GM19397 (cell line): ENCODE measurements at regions not wholly inside any gene's neighbourhood (a gene's known extent, or its start where the extent isn't known, plus 50 kb on each side); places are given as distances from the start of the nearest gene placed in this dataset.
"Not testable (repeated sequence)": the region's sequence is repeated elsewhere in the genome, so short reads cannot be mapped to it uniquely, and the experiment has no call there.

Source experiments
- ATAC-seq: cut with Tn5 transposase; IDR thresholded peaks from one replicate; pipeline ENCODE4 v1.9.1; 2021; ENCODE audit warnings: mild to moderate bottlenecking, moderate library complexity; ENCODE audit not compliant: unreplicated experiment

DNA sequence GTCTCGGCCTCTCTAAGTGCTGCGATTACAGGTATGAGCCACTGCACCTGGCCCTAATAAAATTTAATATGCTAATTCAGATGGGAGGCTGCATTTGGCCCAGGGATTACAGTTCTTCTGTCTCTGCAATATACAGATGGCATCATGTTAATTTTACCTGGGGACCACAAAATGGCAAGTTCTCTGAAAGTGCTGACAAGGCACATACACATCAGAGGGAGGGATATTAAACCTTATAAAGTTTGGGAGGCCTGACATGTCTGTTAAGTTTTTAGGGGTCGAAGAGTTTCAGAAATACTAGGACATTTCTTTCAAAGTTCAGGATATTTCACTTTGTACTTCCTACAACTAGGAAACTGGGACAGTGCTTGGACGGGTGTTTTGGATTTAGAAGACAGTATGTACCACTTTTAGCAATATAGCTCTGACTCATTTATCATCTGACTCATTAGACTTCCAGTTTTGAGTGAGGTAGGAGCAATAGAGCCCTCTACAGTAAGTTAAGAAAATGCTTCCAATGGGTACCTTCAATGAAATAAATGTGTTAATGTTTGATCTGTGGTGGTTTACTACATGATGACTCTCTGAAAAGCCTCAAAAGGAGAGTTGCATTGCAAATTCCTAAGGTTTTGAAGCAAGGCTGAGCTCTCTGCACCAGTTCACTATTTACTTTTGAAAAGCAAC is 981.0 kb upstream of the HS3ST1 start:
- no peak for ATAC-seq

DNA sequence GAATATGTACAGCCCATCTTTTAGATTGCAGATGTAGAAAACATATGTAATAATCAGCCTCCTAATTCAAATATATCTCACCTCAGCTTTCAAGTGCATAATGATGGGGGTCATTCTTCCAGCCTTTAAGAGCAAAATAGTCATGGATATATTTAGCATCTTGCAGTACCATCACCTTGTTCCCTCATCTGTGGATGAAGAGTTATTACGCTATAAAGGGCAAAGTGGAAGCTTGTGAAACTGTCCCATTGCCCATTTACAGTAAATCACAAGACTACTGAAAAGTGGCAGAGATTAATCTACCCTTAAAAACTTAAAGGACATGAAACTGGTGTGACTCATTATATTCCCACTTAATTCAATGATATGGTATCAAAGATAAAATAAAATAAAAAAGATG is 979.7 kb upstream of the HS3ST1 start:
- no peak for ATAC-seq

DNA sequence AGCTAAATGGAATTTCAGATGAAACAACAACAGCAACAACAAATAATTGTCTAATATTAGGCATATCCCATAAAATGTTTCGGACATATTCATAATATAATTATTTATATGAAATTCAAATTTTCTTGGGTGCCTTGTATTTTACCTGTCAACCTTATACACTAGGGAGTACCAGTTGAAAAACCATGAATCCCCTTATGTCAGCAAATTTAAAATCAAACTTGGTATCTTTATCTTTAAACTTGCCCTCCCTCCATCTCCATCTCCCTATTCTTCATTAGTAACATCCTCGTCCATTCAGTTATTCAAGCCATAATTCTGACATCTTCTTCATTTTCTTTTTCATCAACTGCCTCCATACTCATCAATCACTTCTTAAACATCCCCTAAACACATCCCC is 974.5 kb upstream of the HS3ST1 start:
- ATAC-seq, result no peak

DNA sequence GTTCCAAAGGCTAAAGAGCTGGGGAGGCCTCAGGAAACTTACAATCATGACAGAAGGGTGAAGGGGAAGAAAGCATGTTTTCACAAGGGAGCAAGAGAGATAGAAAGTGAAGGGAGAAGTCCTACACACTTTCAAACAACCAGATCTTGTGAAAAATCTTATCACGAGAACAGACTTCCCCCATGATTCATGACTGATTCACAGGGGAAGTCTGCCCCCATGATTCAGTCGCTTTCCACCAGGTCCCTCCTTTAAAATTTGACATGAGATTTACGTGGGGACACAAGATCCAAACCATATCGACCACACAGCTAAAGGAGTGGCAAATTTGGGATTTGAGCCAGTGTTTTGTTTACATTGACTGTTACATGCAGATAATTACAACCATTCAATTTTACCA is 971.1 kb upstream of the HS3ST1 start:
- no peak for ATAC-seq

DNA sequence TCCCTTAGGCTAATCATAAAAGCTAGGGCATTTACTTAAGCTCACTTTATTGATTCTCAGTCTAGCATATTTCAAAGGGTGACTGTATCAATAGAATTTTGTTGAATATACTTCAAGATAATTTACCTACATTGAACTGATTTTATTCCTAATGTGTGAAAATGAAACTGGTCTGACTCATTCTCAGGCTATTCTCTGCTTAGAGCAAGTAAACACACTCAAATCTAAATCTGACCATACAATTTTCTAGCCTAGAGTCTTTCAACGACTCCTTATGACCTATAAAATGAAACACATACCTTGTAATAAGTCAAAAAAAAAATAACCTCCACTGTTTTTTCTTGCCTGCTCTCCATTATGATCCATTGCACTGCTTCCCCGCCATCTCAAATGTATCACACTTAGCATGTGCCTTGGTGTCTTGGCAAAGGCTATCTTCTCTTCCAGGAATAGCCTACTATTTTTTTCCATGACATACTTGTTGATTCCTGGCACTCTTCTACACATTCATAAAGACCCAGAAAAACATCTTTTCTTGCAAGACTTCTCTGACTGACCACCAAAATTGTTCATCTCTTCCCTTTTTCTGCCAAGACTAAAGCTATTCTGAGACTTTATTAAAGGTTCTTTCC is 965.1 kb upstream of the HS3ST1 start:
- ATAC-seq, result no peak

DNA sequence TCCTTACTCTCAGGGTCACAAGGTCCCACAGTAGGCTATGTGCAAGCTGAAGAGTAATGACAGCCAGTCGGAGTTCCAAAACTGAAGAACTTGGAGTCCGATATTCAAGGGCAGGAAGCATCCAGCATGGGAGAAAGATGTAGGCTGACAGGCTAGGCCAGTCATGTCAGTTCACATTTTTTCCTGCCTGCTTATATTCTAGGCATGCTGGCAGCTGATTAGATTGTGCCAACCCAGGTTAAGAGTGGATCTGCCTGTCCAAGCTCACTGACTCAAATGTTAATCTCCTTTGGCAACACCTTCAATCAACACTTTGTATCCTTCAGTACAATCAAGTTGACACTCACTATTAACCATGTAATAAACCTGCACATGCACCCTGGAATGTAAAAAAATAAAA is 960.9 kb upstream of the HS3ST1 start:
- no peak for ATAC-seq

DNA sequence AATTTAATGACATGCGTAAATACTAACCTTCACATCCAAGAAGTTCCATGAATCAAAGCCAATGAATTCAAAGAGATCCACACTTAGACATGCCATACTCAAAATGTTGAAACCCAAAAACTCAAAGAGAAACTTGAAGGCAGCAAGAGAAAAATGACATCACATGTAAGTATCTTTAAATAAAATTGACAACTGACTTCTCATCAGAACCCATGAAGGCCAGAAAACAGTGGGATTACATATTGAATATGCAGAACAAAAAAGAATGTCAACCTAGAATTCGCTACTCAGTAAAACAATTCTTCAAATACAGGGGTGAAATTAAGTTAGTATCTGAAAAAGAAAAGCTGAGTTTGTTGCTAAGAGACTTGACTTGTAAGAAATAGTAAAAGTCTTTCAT is 953.9 kb upstream of the HS3ST1 start:
- no peak for ATAC-seq

DNA sequence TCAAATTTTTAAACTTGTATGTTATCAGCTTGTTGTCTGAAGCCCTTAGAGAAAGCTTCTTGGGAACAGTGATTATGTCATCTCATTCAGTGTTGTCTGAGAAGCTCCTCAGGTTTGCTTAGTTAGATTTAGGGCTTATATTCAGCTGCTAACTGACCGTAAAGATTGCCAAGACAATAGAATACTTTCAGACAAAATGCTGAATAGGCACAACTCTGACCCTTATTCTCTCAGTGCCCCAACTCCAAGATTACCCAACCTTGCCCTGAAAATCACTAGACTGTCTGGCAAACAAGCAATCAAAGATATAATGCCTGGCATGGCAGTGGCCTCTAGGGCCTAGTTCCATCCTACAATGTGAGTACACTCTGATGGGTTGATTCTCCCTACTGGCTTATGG is 950.5 kb upstream of the HS3ST1 start:
- no peak for ATAC-seq

DNA sequence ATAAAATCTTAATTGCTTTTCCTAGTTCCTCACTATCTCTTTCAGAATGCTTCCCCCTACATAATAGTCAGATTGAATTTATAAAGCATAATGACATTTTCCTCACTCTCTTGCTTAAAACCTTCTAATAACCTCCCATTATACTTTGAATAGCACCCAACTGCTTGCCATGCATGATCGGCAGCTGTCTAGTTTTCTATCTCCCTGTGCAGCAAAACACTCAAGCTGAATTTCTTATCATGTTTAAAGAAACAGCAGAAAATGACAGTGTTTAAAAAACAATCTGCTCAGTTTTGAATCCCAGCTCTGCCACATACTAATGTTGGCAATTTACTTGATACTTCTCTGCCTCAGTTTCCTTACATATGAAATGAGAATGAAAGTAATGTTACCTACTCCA is 947.1 kb upstream of the HS3ST1 start:
- no peak for ATAC-seq

DNA sequence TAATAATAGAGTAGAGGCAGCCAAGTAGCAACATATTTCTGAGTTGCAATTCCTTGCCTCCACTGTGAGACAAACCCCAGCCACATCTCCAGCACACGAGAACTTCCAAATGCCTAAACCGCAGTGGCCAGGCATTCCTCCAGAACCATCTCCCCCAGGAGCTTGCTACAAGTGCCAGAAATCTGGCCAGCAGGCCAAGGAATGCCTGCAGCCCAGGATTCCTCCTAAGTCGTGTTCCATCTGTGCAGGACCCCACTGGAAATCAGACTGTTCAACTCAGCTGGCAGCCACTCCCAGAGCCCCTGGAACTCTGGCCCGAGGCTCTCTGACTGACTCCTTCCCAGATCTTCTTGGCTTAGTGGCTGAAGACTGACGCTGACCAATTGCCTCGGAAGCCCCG is 937.2 kb upstream of the HS3ST1 start:
- ATAC-seq, result not testable (repeated sequence)

DNA sequence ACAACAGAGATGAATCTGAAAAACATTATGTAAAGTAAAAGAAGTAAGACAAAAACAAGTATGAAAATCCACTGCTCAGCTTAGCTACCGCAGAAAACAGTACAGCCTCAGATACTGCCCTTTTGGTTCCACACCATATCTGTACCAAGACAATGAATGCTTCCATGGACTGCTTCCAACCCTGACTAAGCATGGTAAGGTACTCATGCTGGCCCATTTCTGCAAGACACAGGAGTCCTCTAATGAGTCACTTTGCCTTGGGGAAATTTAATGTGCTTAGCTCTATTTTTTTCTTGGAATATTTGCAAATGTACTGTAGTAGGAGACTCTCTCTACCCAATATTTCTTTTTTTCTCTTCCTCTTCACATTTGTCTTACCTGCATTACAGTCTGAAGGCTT is 931.7 kb upstream of the HS3ST1 start:
- no peak for ATAC-seq

DNA sequence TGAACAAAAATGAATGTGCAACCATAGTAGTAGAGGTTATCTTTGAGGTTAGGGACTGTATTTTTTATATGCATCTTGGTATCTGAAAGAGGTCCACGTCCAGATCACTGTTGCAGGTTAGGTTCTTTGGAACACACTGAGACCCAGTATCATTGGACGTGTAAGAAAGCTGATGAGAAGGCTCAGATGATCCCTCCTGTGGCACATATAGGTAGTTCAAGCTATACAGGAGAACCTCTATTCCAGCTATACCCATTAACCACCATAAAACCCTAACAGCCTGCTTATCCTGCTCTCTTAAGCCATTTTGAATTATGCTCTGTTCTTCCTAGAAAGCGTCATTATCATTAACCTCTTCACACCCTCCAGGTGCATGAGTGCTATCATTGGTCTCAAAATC is 930.7 kb upstream of the HS3ST1 start:
- no peak for ATAC-seq

DNA sequence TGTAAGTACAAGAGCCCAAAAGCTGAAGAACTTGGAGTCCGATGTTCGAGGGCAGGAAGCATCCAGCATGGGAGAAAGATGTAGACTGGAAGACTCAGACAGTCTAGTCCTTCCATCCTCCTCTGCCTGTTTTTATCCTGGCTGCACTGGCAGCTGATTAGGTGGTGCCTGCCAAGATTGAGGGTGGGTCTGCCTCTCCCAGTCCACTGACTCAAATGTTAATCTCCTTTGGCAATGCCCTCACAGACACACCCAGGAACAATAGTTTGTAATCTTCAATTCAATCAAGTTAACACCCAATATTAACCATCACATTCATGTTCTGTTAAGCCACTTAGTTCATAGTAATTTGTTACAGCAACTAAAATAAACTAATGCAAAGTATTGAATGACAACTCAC is 904.4 kb upstream of the HS3ST1 start:
- ATAC-seq, result not testable (repeated sequence)

DNA sequence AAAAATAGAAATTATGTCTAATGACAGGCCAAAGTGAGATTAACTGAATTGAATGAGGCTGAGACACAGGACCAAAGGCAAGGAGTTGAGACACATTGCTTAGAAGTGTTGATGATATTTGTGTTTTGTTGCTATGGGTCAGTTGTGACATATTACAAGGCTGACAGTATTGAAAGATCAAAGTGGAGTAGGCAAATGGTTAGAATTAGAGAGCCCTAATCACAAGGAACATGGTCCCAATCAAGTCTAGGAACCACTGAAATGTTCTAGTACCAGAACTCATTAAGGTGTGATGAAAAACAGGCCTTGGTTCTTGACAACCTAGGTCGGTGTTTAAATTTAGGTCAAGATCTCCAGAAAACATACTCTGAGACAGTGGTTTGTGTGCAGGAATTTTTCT is 896.3 kb upstream of the HS3ST1 start:
- no peak for ATAC-seq

DNA sequence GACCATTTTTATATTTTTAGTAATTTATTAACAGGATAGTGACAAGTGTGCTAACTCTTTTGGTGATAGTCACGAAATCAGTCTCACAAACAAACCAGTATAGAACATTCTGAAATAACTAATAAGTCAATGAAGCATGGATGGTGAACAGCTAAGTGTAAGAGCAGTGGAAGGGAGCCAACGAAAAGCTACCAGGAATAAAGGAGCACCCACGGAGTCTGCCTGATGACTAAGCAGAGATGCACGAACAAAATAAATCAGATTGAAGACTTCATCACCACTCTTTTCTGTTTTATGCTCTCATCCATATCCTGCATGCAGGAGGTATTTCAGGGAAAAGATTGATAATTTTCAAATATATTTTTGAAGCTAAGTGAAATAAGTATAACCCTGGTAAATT is 891.1 kb upstream of the HS3ST1 start:
- ATAC-seq, result no peak

DNA sequence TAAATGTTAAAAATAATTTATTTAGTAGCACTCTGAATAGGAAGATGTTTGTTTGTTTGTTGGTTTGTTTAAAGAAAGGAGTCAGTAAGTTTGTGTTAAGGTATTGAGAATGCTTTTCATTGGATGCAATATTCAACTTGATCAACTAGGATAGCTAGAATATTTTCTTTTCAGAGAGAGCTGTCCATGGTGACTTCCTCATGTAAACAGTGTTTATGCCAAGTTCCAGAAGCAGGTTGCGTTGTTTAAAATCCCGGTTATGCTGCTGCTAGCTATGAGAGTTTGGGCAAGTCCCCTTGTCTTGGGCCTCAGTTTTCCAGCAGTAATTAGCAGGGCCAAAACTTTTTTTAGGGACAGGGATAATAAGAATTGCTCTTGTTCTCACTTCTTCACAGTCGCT is 876.2 kb upstream of the HS3ST1 start:
- no peak for ATAC-seq

DNA sequence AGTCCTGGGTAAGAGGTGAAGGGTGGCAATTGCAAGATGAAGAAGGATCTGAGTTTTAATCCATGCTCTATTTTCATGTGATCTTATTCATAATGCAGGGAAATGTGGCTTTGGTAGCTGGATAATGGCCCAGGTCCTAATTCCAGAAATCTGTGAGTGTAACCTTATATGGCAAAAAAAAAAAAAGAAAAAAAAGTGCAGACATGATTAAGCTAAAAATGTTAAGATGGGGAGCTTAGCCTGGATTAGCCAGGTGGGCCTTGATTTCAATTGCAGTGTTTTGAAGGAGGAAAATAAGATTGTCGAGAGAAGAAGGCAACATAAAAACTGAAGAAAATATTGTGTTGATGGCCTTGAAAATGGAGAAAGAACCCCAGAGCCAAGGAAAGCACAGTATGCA is 867.7 kb upstream of the HS3ST1 start:
- no peak for ATAC-seq

DNA sequence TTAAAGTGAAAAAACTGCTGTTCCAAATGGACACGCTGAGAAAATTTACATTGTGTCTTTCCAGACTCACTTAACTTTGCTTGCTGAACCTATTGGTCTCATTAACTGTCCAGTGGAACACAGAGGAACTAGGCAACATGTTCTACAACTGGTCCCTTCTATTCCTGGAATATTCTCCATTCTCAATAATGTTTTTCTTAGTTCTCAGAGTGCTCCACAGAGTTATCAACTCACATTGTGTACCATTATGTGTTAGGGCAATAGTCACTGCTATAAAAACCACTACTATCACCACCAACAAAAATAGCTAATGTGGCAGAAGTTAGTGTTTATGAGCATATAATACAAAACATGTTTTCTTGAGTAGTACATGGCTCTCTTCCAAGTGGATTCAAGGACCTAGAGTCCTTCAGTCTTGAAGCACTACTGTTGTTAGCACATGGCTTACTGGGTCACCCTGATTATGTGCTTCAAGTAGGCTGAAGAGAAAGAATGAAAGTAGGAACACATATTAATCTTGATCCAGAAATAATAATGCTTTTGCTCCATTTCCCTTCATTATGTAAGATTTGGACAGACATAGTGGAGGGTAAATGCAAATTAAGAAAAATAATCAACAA is 865.3 kb upstream of the HS3ST1 start:
- no peak for ATAC-seq

DNA sequence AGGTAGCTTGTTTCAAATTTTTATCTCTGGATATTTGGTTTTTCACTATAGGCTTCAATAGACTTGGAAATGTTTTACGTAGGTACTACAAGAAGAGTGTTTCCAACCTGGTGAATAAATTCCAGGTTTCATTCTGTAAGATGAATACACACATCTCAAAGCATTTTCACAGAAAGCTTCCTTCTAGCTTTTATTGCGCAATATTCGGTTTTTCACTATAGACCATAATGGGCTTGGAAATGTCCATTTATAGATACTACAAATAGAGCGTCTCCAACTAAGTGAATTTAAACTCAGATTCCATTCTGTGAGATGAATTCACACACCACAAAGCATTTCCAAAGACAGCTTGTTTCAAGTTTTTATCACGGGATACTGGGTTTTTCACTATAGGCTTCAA is 857.7 kb upstream of the HS3ST1 start:
- no peak for ATAC-seq

DNA sequence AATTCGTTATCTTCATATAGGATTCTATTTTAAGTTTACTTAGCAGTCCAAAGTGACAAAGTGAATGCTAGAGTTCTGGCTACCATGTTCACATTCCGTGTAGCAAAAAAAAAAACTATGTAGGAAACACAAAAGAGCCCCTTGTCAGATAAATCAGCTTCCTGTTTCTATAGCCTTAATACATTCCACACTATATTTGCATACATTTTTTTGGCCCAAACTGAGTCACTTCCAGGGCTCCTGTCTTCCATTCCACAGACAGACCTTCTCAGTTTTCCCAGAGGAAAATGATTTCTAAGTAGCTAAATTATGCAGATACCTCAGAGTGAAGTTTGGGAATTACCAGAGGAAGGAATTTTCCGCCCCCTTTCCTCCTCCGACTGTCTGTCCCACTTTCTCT is 841.9 kb upstream of the HS3ST1 start:
- ATAC-seq, result no peak

DNA sequence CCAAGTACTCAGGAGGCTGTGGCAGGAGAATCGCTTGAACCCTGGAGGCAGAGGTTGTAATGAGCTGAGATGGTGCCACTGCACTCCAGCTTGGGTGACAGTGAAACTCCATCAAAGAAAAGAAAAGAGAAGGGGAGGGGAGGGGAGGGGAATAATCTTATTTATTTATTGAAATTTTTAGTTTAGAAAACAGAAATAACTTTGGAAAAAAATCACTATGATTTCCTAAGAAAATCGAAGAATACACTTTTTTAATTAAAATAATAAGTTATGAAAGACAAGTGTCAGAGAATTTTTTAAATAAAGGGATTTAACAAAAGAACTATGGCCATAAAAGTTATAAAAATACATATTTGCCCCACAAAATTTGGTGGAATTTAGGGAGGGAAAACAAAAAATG is 836.9 kb upstream of the HS3ST1 start:
- ATAC-seq, result no peak

DNA sequence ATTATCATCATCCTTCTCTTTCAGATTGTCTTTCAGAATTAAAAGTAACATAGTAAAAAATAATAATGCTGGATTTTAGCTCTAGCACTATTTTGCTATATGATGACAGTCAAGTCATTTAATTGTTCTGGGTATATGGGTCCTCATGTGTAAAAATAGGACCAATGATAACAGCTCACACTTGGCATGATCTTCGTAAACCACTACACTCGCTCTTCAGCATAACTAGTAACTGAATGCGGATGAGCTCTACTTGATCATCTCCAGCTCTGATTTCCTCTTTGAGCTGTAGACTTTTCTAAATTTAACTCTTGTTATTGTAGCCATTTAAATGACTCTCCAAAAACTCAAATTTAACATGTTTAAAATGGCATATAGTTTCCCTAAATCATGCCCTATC is 831.8 kb upstream of the HS3ST1 start:
- no peak for ATAC-seq

DNA sequence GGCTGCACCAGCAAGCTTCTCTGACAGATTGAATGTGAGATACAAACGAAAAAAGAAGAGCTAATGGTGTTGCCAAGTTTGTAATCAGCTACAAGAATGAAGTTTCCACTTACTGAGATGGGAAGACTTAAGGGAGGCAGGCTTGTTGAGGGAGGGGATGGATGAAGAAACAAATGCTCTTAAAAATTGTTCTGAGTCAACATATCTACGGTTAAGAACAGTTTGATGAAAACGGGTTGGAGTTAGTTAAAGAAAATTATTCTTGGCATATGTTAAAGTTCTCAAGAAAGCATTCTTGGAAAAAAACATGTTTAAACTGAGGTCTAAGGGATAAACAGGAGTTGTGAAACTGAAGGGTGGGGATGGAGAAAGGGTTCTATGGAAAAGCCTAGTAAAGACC is 816.3 kb upstream of the HS3ST1 start:
- ATAC-seq, result no peak
